MCF 10A (cell line): ENCODE measurements at regions not wholly inside any gene's neighbourhood (a gene's known extent, or its start where the extent isn't known, plus 50 kb on each side); places are given as distances from the start of the nearest gene placed in this dataset.

Source experiments
- BruUV-seq: library from RNA; stranded (reverse); fragments of 400-500 nt; replicated peaks from 2 replicates; lab custom pipeline; 2021; lab: Mats Ljungman, UMichigan
- CTCF ChIA-PET: fragments of 300-600 bp; sonication (Branson Sonifier 250); formaldehyde crosslinking; extraction: SDS; loops from one replicate; lab custom pipeline; 2021; ENCODE audit warnings: antibody characterized with exemption, inconsistent platforms; lab: Yijun Ruan, JAX
- POLR2A ChIA-PET: fragments of 300-600, 350-650 bp; sonication (Branson Sonifier 250); formaldehyde crosslinking; extraction: SDS; loops from one replicate; lab custom pipeline; 2020; ENCODE audit warnings: antibody characterized with exemption, inconsistent platforms; lab: Yijun Ruan, JAX
- DNase-seq: peaks from one replicate; pipeline ENCODE4 v3.0.0-alpha.2; 2018; ENCODE audit not compliant: unreplicated experiment
- H3K27ac Mint-ChIP-seq: one replicate; pipeline ENCODE4 v1.8.0; 2022; ENCODE audit warnings: mild to moderate bottlenecking, low read depth, mixed read lengths; ENCODE audit not compliant: unreplicated experiment
- H3K27me3 Mint-ChIP-seq: one replicate; pipeline ENCODE4 v1.8.0; 2022; ENCODE audit warnings: mixed read lengths; ENCODE audit not compliant: insufficient read depth, unreplicated experiment
- H3K36me3 Mint-ChIP-seq: one replicate; pipeline ENCODE4 v1.8.0; 2022; ENCODE audit warnings: mild to moderate bottlenecking, moderate library complexity, mixed read lengths; ENCODE audit not compliant: insufficient read depth, unreplicated experiment
- H3K4me1 Mint-ChIP-seq: one replicate; pipeline ENCODE4 v1.8.0; 2022; ENCODE audit warnings: mixed read lengths; ENCODE audit not compliant: insufficient read depth, unreplicated experiment
- H3K4me3 Mint-ChIP-seq: one replicate; pipeline ENCODE4 v1.8.0; 2022; ENCODE audit warnings: mild to moderate bottlenecking, moderate library complexity, mixed read lengths; ENCODE audit not compliant: unreplicated experiment
- H3K9me3 Mint-ChIP-seq: one replicate; pipeline ENCODE4 v1.8.0; 2022; ENCODE audit warnings: mixed read lengths; ENCODE audit not compliant: unreplicated experiment
- CTCF ChIP-seq: fragments of 200-600 bp; IDR thresholded peaks from one replicate; pipeline ENCODE4 v1.8.0; 2022; ENCODE audit warnings: antibody characterized with exemption, mild to moderate bottlenecking; ENCODE audit not compliant: unreplicated experiment
- intact Hi-C: fragments of 100-400 bp; cut with micrococcal nuclease; formaldehyde crosslinking; loops from 2 replicates; pipeline ENCODE4 v1.14.1; 2022

GRCh38 chr13:48167866-48168265 is 65.1 kb upstream of the ITM2B start:
- H3K36me3 Mint-ChIP-seq, result no peaks in the 10 kb centered on the region
- DNase-seq, result no peak
- no peak overlapping the region for H3K27ac Mint-ChIP-seq
- POLR2A ChIA-PET, result interaction anchor here (0.6 to 2.3 kb wide), 3 partner anchors 9 to 13 kb away, joined by 3 to 9 read pairs (median 4); no protein-coding TSS in a partner anchor
- no TSS peak for BruUV-seq
- CTCF ChIA-PET, result interaction anchor here (0.6 to 1.3 kb wide), 3 partner anchors 13 to 44 kb away, joined by 3 to 4 read pairs (median 3); no protein-coding TSS in a partner anchor
- H3K4me1 Mint-ChIP-seq, result no peaks in the 10 kb centered on the region
- no peak for TF ChIP-seq CTCF
- intact Hi-C loops, result no loop called here
- no peaks in the 10 kb centered on the region for H3K9me3 Mint-ChIP-seq
- no peaks in the 10 kb centered on the region for H3K27me3 Mint-ChIP-seq
- H3K4me3 Mint-ChIP-seq, result no peak overlapping the region

DNA sequence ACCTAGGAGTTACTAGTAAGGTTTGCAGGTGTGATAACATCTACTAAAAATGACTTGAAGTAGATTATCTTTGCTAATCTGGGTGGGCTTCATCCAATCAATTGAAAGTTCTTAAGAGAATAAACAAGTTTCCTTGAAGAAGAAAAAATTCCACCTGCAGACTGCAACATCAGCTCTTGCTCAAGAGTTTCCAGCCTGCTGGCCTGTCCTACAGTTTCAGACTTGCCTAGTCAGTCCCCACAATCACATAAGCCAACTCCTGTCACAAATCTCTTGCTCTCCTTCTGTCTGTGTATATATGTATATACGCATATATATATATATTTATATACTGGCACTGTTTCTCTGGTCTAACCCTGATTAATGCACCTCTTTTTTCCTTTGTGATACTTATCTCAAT is 67.3 kb upstream of the ITM2B start:
- Mint-ChIP-seq H3K4me3 (no peak overlapping the region), H3K27ac (no peak overlapping the region), H3K9me3 (no peaks in the 10 kb centered on the region), H3K27me3 (no peaks in the 10 kb centered on the region), H3K36me3 (no peaks in the 10 kb centered on the region), H3K4me1 (peaks cover 5% of the 10 kb centered on the region)
- CTCF ChIA-PET, result no interaction called here
- BruUV-seq, result no TSS peak
- DNase-seq, result no peak
- intact Hi-C loops, result no loop called here
- TF ChIP-seq CTCF, result no peak
- POLR2A ChIA-PET, result interaction anchor here (1.0 to 1.6 kb wide), 2 partner anchors 8 to 26 kb away, joined by 3 to 5 read pairs; no protein-coding TSS in a partner anchor

DNA sequence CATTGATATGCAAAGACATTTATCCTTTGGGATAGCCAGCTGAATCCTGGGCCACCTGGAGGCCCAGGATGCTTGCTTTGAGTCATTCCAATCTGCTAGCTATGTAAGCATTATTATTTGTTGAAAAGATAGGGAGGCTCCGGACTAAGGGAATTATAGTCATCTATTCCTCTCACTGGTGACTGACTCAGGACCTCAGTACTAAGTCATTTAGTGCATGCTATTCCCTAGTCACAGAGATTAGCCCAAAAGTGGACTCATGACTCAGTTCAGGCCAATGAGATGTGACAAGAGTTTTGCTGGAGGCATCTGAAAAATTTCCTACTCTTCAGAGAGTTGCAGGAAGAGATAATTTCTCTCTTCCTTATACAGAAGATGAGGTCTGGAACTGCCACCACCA is 67.9 kb upstream of the ITM2B start:
- POLR2A ChIA-PET, result interaction anchor here (1.0 to 1.6 kb wide), 2 partner anchors 9 to 25 kb away, joined by 3 to 5 read pairs; no protein-coding TSS in a partner anchor
- no peaks in the 10 kb centered on the region for H3K36me3 Mint-ChIP-seq
- BruUV-seq, result no TSS peak
- no peak overlapping the region for H3K4me3 Mint-ChIP-seq
- no peak for DNase-seq
- H3K9me3 Mint-ChIP-seq, result no peaks in the 10 kb centered on the region
- peaks cover 12% of the 10 kb centered on the region for H3K4me1 Mint-ChIP-seq
- TF ChIP-seq CTCF, result no peak
- H3K27ac Mint-ChIP-seq, result no peak overlapping the region
- intact Hi-C loops, result no loop called here
- H3K27me3 Mint-ChIP-seq, result no peaks in the 10 kb centered on the region
- CTCF ChIA-PET, result interaction anchor here (0.8 kb wide), 1 partner anchor 38 kb away, joined by 5 read pairs; no protein-coding TSS in a partner anchor

DNA sequence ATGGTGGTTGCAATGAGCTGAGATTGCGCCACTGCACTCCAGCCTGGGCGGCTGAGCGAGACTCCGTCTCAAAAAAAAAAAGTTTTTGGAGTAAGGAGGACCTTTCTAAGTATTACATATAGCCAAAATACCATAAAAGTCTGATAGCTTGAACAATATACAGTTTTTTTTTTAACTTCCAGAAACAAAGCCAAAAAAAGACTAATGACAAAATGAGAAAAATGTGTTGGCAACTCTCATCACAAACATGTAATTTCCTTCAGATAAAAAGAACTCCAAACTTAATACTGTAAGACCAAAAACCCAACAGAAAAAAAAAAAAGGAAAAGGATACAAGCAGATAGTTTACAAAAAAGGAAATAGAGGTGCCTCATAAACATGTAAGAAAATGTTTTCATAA is 68.2 kb upstream of the MED4 start:
- Mint-ChIP-seq H3K4me1 (peaks cover 25% of the 10 kb centered on the region), H3K36me3 (peaks cover 7% of the 10 kb centered on the region), H3K27ac (no peak overlapping the region), H3K27me3 (no peaks in the 10 kb centered on the region), H3K4me3 (no peak overlapping the region), H3K9me3 (no peaks in the 10 kb centered on the region)
- CTCF ChIA-PET, result interaction anchor here (1.8 kb wide), 1 partner anchor 69 kb away, joined by 9 read pairs; the partner anchor contains the start of gene ITM2B
- POLR2A ChIA-PET, result interaction anchor here (0.8 to 1.2 kb wide), 2 partner anchors 34 to 39 kb away, joined by 3 to 6 read pairs; no protein-coding TSS in a partner anchor
- TF ChIP-seq CTCF, result no peak
- intact Hi-C loops, result no loop called here
- no peak for DNase-seq
- BruUV-seq, result no TSS peak
